Epithelial cell of proximal tubule (primary cell): ENCODE measurements at regions not wholly inside any gene's neighbourhood (a gene's known extent, or its start where the extent isn't known, plus 50 kb on each side); places are given as distances from the start of the nearest gene placed in this dataset.
"Not testable (repeated sequence)": the region's sequence is repeated elsewhere in the genome, so short reads cannot be mapped to it uniquely, and the experiment has no call there.

Experiments used
- DNase-seq: peaks from one replicate; pipeline ENCODE4 v3.0.0-alpha.2; 2011; ENCODE audit warnings: low read depth
- H3K4me3 ChIP-seq: 2 replicates; pipeline ENCODE4 v1.5.1; 2011; ENCODE audit warnings: low read depth, mild to moderate bottlenecking, low read length
- TF ChIP-seq, protein P1 (sequence below): conservative IDR thresholded peaks from 2 replicates; pipeline ENCODE4 v1.5.1; 2012; ENCODE audit warnings: low read depth, mild to moderate bottlenecking, low read length

DNA sequence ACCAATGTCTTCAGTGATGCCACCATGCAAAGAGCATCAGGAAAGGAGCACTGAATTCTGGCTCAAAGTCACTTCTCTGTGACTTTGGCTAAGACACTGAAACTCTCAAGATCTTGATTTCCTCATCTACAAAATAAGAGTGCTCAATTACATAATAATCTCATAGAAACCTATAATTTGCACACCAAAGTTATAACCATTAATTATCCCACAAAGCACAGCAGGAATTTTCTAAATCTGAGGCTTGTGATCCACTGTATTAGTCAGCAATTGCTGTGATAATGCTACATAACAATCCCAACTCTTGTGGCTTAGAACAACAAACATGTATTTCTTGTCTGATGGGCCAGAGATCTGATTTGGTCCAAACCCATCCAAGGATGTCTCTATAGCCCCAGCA lies 108.7 kb downstream of the PSMG1 start:
- DNase-seq = no peak
- TF ChIP-seq, protein P1, sequence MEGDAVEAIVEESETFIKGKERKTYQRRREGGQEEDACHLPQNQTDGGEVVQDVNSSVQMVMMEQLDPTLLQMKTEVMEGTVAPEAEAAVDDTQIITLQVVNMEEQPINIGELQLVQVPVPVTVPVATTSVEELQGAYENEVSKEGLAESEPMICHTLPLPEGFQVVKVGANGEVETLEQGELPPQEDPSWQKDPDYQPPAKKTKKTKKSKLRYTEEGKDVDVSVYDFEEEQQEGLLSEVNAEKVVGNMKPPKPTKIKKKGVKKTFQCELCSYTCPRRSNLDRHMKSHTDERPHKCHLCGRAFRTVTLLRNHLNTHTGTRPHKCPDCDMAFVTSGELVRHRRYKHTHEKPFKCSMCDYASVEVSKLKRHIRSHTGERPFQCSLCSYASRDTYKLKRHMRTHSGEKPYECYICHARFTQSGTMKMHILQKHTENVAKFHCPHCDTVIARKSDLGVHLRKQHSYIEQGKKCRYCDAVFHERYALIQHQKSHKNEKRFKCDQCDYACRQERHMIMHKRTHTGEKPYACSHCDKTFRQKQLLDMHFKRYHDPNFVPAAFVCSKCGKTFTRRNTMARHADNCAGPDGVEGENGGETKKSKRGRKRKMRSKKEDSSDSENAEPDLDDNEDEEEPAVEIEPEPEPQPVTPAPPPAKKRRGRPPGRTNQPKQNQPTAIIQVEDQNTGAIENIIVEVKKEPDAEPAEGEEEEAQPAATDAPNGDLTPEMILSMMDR = no peak
- no peak overlapping the region for H3K4me3 ChIP-seq

DNA sequence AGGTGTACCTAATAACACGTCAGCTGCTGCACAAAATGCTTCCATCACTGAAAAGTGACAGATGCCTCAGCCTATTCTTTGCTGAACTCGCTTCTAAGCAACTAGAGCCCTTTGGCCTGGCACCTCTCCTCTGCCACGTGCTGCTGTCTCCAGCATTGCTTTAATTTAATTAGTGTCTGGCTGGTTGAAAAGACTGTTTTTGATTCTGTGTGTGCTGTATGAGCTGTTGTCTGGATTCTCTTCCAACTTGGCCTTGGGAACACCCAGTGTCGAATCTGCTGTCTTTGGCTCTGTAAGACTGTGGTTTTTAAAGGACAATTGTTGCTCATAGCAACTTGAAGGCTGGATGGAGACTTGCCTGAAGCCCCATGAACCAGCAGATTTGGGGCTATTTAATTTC lies 109.5 kb downstream of the PSMG1 start:
- TF ChIP-seq, protein P1 = no peak
- DNase-seq = no peak
- H3K4me3 ChIP-seq = no peak overlapping the region

DNA sequence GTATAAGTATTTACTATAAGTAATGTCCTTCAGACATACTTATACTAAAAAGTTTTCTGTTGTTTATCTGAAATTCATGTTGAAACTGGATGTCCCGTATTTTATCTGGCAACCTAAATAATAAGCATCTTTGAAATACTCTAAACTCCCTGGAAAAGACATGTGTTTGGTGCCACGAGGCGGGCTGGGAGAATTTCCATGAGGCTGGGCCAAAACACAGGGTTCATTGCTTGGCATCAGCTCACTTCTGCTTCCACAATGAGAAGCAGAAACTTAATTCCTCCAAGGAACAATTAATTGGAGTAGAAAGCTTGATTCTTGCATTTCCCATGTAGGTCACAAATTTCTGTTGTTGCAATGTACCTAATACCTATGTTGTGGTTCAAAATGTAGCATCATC lies 110.2 kb downstream of the PSMG1 start:
- H3K4me3 ChIP-seq = no peak overlapping the region
- no peak for DNase-seq
- TF ChIP-seq, protein P1 = no peak

DNA sequence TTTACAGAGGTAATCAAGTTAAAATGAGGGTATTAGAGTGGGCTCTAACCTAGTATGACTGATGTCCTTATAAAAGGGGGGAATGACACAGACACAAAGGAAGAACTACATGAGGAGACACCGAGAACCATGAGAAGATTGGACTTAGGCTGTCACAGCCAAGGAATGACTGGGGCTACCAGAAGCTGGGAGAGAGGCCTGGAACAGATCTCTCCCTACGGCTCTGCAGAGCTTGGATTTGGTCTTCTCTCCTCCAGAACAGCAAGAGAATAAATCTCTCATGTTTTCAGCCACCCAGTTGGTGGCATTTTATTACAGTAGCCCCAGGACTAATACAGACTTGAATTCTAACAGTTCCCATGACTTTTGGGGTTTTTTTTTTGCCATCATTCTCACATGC lies 110.8 kb downstream of the PSMG1 start:
- TF ChIP-seq, protein P1 = no peak
- DNase-seq = no peak
- H3K4me3 ChIP-seq = no peak overlapping the region

- no peak overlapping the region for H3K4me3 ChIP-seq
- DNase-seq = no peak
- TF ChIP-seq, protein P1 = no peak
Measured at GRCh38 chr21:39071623-39072214, 111.5 kb downstream of the PSMG1 start.

- not testable (repeated sequence) for H3K4me3 ChIP-seq, DNase-seq
Measured at GRCh38 chr21:39069856-39070255, 113.4 kb downstream of the PSMG1 start.

GRCh38 chr21:39066829-39067780 lies 116.1 kb downstream of the PSMG1 start:
- H3K4me3 ChIP-seq = no peak overlapping the region

More at GRCh38 chr21:39066829-39067780, 116.1 kb downstream of the PSMG1 start:
- no peak for DNase-seq
- TF ChIP-seq, protein P1 = no peak
